Astrocyte of the spinal cord (primary cell): ENCODE measurements at regions not wholly inside any gene's neighbourhood (a gene's known extent, or its start where the extent isn't known, plus 50 kb on each side); places are given as distances from the start of the nearest gene placed in this dataset.

Experiments
- DNase-seq: peaks from one replicate; pipeline ENCODE4 v3.0.0; 2011; ENCODE audit warnings: low read depth, low spot score
- H3K4me3 ChIP-seq: 2 replicates; pipeline ENCODE4 v1.5.1; 2011; ENCODE audit warnings: low read depth, mild to moderate bottlenecking, low read length, moderate library complexity
- CTCF ChIP-seq: IDR thresholded peaks from 2 replicates; pipeline ENCODE4 v1.5.1; 2012; ENCODE audit warnings: low read depth, mild to moderate bottlenecking, low read length, inconsistent platforms
- in situ Hi-C: cut with HindIII; loops from 2 replicates; pipeline ENCODE4 v1.10.0; 2017; ENCODE audit warnings: low sequenced_read_pairs

DNA sequence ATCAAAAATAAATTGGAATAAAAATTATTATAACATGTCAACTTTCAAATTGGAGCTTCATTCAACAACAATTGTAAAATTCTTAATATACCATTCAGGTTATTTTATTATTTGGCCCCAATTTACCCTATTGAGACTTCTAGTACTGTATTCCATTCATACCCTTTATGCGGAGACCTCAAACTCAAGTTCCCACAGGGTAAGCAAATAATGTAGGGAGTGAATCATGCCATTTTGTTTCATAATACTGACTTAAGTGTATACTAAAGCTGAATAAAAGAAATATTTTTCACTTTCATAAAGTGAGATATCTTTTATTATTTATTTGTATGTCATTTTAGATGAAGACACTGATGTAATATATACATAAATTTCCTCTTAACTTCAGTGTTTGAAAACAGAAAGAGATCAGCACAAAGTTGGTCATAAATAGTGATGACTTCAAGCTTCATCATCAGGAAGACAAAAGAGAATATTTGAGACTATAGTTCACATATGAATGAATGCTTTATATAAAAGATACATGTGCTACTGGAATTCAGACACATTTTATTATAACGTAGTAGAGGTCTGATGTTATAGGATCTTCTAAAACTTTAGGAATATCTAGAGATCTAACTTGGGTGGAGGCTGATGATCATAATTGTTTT is 894.4 kb upstream of the PCDH9 start:
- DNase-seq: no peak
- H3K4me3 ChIP-seq: no peak overlapping the region
- in situ Hi-C loops: no loop called here
- no peak for TF ChIP-seq CTCF

DNA sequence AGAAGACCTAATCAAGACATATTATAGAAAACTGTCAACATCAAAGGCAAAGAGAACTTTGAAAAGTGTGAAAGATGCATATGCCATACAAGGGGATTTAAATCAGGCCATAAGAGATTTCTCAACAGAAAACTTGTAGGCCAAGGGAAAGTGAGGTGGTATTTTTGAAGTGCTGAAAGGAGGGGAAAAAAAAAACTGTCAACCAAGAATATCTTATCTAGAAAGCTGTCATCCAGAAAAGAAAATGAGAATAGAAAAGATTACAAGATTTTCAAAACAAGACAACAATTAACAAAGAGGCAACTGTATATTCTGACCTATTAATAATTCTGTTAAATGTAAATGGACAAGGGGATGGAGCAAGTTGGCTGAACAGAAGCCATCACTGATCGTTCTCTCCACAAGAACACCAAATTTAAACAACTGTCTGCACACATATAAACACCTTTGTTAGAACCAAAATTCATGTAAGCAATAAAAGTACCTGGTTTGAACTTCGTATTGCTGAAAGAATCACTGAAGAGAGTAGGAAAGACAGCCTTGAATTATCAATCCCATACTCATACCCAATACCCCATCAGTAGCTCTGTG is 880.1 kb upstream of the PCDH9 start:
- in situ Hi-C loops: no loop called here
- DNase-seq: no peak
- H3K4me3 ChIP-seq: no peak overlapping the region
- no peak for TF ChIP-seq CTCF

GRCh38 chr13:68107667-68108066 is 877.5 kb upstream of the PCDH9 start:
- DNase-seq: no peak
- H3K4me3 ChIP-seq: no peak overlapping the region
- no peak for TF ChIP-seq CTCF
- in situ Hi-C loops: no loop called here

DNA sequence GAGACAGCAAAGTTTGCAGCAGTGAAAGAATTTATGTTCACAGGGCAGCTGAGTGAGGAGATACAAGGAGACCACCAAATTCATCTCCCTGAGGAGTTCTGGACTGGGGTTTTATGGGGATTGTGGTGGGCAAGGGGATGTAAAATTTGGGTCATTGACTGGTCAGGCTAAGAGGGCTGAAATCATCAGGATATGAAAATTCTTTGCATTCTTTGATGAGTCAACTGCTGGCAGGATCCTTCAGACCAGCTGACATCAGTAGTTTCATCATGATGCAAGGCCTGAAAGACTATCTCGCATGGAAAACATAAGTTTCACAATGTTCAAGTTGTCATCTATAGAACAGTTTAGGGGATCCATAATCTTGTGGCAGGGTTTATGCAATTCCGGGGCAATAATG is 869.5 kb upstream of the PCDH9 start:
- TF ChIP-seq CTCF: no peak
- peak; percentile 73 for DNase-seq
- H3K4me3 ChIP-seq: no peak overlapping the region
- in situ Hi-C loops: no loop called here

GRCh38 chr13:68081061-68081460 is 850.9 kb upstream of the PCDH9 start:
- in situ Hi-C loops: no loop called here
- no peak for DNase-seq
- no peak for TF ChIP-seq CTCF
- no peak overlapping the region for H3K4me3 ChIP-seq

GRCh38 chr13:68078874-68079273 is 848.7 kb upstream of the PCDH9 start:
- in situ Hi-C loops: no loop called here
- no peak overlapping the region for H3K4me3 ChIP-seq
- DNase-seq: no peak
- no peak for TF ChIP-seq CTCF
